ENCODE measurements at regions not wholly inside any gene's neighbourhood (a gene's known extent, or its start where the extent isn't known, plus 50 kb on each side); places are given as distances from the start of the nearest gene placed in this dataset.

GRCh38 chr6:20338156-20338555, 63.5 kb upstream of the E2F3 start:
- TF ChIP-seq EZH2 (IDR thresholded peaks at IDR 0.05; ENCODE audit: low read length) = no peak
- TF ChIP-seq CTCF (optimal IDR thresholded peaks at IDR 0.05 in 1 of 3, IDR thresholded peaks at IDR 0.05 in 1 of 3, conservative IDR thresholded peaks at IDR 0.05 in 1 of 3; ENCODE audit: extremely low read depth in 1 of 3, insufficient read depth in 2 of 3, low read length in 3 of 3) = no peak
- no peak for FAIRE-seq
- Histone ChIP-seq H3K79me2 (ENCODE audit: control insufficient read depth, insufficient read depth, low read length) (no peaks in the 10 kb centered on the region), H3K9ac (ENCODE audit: control insufficient read depth, extremely low read depth, insufficient read depth, low read length) (no peak overlapping the region), H3K36me3 (ENCODE audit: control insufficient read depth in 2 of 2, extremely low read depth in 1 of 2, insufficient read depth in 2 of 2, low read length in 2 of 2) (no peaks in the 10 kb centered on the region), H3K9me3 (ENCODE audit: control insufficient read depth, low read depth, low read length) (no peaks in the 10 kb centered on the region), H4K20me1 (ENCODE audit: control insufficient read depth, extremely low read depth, insufficient read depth, low read length) (no peaks in the 10 kb centered on the region), H3K9me1 (ENCODE audit: control insufficient read depth, extremely low read depth, insufficient read depth, low read length) (no peaks in the 10 kb centered on the region), H3K27ac (ENCODE audit: control insufficient read depth, insufficient read depth, low read length) (no peak overlapping the region), H3K27me3 (ENCODE audit: control insufficient read depth, extremely low read depth, insufficient read depth, low read length) (no peaks in the 10 kb centered on the region), H3K4me1 (ENCODE audit: control insufficient read depth, extremely low read depth, insufficient read depth, low read length) (no peaks in the 10 kb centered on the region), H3K4me3 (ENCODE audit: control insufficient read depth in 2 of 3, extremely low read depth in 1 of 3, insufficient read depth in 2 of 3, low read depth in 1 of 3, low read length in 3 of 3) (no peak overlapping the region), H2AFZ (ENCODE audit: control insufficient read depth, low read length) (no peak overlapping the region), H3K4me2 (ENCODE audit: control insufficient read depth, extremely low read depth, insufficient read depth, low read depth, low read length) (no peak overlapping the region)
- dilution Hi-C loops (cut with MboI; ENCODE audit: extremely low pct_ligation_motif_present, low sequenced_read_pairs) = no loop called here
- no peak for DNase-seq (ENCODE audit: low read depth, low spot score)

GRCh38 chr6:20340068-20340848, 61.4 kb upstream of the E2F3 start:
- DNase-seq (ENCODE audit: low read depth, low spot score) (no peak), FAIRE-seq (no peak)
- Histone ChIP-seq H3K36me3 (ENCODE audit: control insufficient read depth in 2 of 2, extremely low read depth in 1 of 2, insufficient read depth in 2 of 2, low read length in 2 of 2) (no peaks in the 10 kb centered on the region), H3K27me3 (ENCODE audit: control insufficient read depth, extremely low read depth, insufficient read depth, low read length) (no peaks in the 10 kb centered on the region), H3K4me1 (ENCODE audit: control insufficient read depth, extremely low read depth, insufficient read depth, low read length) (no peaks in the 10 kb centered on the region), H3K4me2 (ENCODE audit: control insufficient read depth, extremely low read depth, insufficient read depth, low read depth, low read length) (no peak overlapping the region), H3K27ac (ENCODE audit: control insufficient read depth, insufficient read depth, low read length) (no peak overlapping the region), H3K9ac (ENCODE audit: control insufficient read depth, extremely low read depth, insufficient read depth, low read length) (no peak overlapping the region), H3K9me1 (ENCODE audit: control insufficient read depth, extremely low read depth, insufficient read depth, low read length) (no peaks in the 10 kb centered on the region), H2AFZ (ENCODE audit: control insufficient read depth, low read length) (no peak overlapping the region), H4K20me1 (ENCODE audit: control insufficient read depth, extremely low read depth, insufficient read depth, low read length) (no peaks in the 10 kb centered on the region), H3K4me3 (ENCODE audit: control insufficient read depth in 2 of 3, extremely low read depth in 1 of 3, insufficient read depth in 2 of 3, low read depth in 1 of 3, low read length in 3 of 3) (no peak overlapping the region), H3K79me2 (ENCODE audit: control insufficient read depth, insufficient read depth, low read length) (no peaks in the 10 kb centered on the region), H3K9me3 (ENCODE audit: control insufficient read depth, low read depth, low read length) (no peaks in the 10 kb centered on the region)
- dilution Hi-C loops (cut with MboI; ENCODE audit: extremely low pct_ligation_motif_present, low sequenced_read_pairs) = no loop called here
- no peak for TF ChIP-seq CTCF (optimal IDR thresholded peaks at IDR 0.05 in 1 of 3, IDR thresholded peaks at IDR 0.05 in 1 of 3, conservative IDR thresholded peaks at IDR 0.05 in 1 of 3; ENCODE audit: extremely low read depth in 1 of 3, insufficient read depth in 2 of 3, low read length in 3 of 3)
- TF ChIP-seq EZH2 (IDR thresholded peaks at IDR 0.05; ENCODE audit: low read length) = no peak
